Tibial nerve (tissue), 4 donors: ENCODE measurements at regions not wholly inside any gene's neighbourhood (a gene's known extent, or its start where the extent isn't known, plus 50 kb on each side); places are given as distances from the start of the nearest gene placed in this dataset.

ENCODE experiments used
- CTCF ChIP-seq, 5 experiments: fragments of 200-600 bp in 3 of 5; fragments of 450-650 bp in 2 of 5; sonication (generic) in 3 of 5; IDR thresholded peaks; one replicate each; pipeline ENCODE4 v1.5.1; 2016 to 2019; ENCODE audit warnings: antibody characterized with exemption in 5 of 5, mild to moderate bottlenecking in 3 of 5, moderate library complexity in 2 of 5
- EP300 ChIP-seq, 2 donors: sonication (generic); formaldehyde crosslinking; IDR thresholded peaks; one replicate each; pipeline ENCODE4 v1.6.1; 2017; ENCODE audit warnings: antibody characterized with exemption in 2 of 2, mild to moderate bottlenecking in 1 of 2
- POLR2A ChIP-seq, 2 donors: fragments of 450-650 bp; IDR thresholded peaks; one replicate each; pipeline ENCODE4 v1.6.1; 2017; ENCODE audit warnings: antibody characterized with exemption in 2 of 2, mild to moderate bottlenecking in 2 of 2, moderate library complexity in 2 of 2

GRCh38 chr3:14288177-14288788 lies 109.7 kb downstream of the LSM3 start:
- no peak for TF ChIP-seq CTCF (IDR thresholded peaks at IDR 0.05)
- no peak for TF ChIP-seq POLR2A (IDR thresholded peaks at IDR 0.05)
- no peak for TF ChIP-seq EP300 (IDR thresholded peaks at IDR 0.05)
